ENCODE measurements at regions not wholly inside any gene's neighbourhood (a gene's known extent, or its start where the extent isn't known, plus 50 kb on each side); places are given as distances from the start of the nearest gene placed in this dataset.
"Not testable (repeated sequence)": the region's sequence is repeated elsewhere in the genome, so short reads cannot be mapped to it uniquely, and the experiment has no call there.

- not testable (repeated sequence) for DNase-seq (ENCODE audit: low read depth in 1 of 2, low spot score in 1 of 2)
These were observed 51.5 kb upstream of the CDC42EP3 start for GRCh38 chr2:37722971-37723370.

GRCh38 chr2:37730037-37730818 is 58.8 kb upstream of the CDC42EP3 start:
- DNase-seq (ENCODE audit: low read depth in 1 of 2, low spot score in 1 of 2), result no peak

- DNase-seq (ENCODE audit: low read depth in 1 of 2, low spot score in 1 of 2), result not testable (repeated sequence)
These were observed 61.0 kb upstream of the CDC42EP3 start for GRCh38 chr2:37732412-37732811.

- DNase-seq (ENCODE audit: low read depth in 1 of 2, low spot score in 1 of 2), result no peak
These were observed 61.8 kb upstream of the CDC42EP3 start for GRCh38 chr2:37733251-37733650.

GRCh38 chr2:37733955-37734354 is 62.5 kb upstream of the CDC42EP3 start:
- DNase-seq (ENCODE audit: low read depth in 1 of 2, low spot score in 1 of 2), result not testable (repeated sequence)

GRCh38 chr2:37734891-37735523 is 63.6 kb upstream of the CDC42EP3 start:
- DNase-seq (ENCODE audit: low read depth in 1 of 2, low spot score in 1 of 2), result not testable (repeated sequence)

- DNase-seq (ENCODE audit: low read depth in 1 of 2, low spot score in 1 of 2), result not testable (repeated sequence)
These were observed 64.1 kb upstream of the CDC42EP3 start for GRCh38 chr2:37735524-37735910.

- DNase-seq (ENCODE audit: low read depth in 1 of 2, low spot score in 1 of 2), result no peak
These were observed 66.1 kb upstream of the CDC42EP3 start for GRCh38 chr2:37737507-37737906.

- no peak for DNase-seq (ENCODE audit: low read depth in 1 of 2, low spot score in 1 of 2)
These were observed 66.9 kb upstream of the CDC42EP3 start for GRCh38 chr2:37738266-37738885.

- no peak for DNase-seq (ENCODE audit: low read depth in 1 of 2, low spot score in 1 of 2)
These were observed 67.7 kb upstream of the CDC42EP3 start for GRCh38 chr2:37739153-37739552.

GRCh38 chr2:37740164-37740739 is 68.8 kb upstream of the CDC42EP3 start:
- DNase-seq (ENCODE audit: low read depth in 1 of 2, low spot score in 1 of 2), result no peak

GRCh38 chr2:37742286-37742685 is 70.8 kb upstream of the CDC42EP3 start:
- DNase-seq (ENCODE audit: low read depth in 1 of 2, low spot score in 1 of 2), result no peak

- DNase-seq (ENCODE audit: low read depth in 1 of 2, low spot score in 1 of 2), result no peak
These were observed 72.6 kb upstream of the CDC42EP3 start for GRCh38 chr2:37744010-37744409.

GRCh38 chr2:37744961-37745360 is 73.5 kb upstream of the CDC42EP3 start:
- DNase-seq (ENCODE audit: low read depth in 1 of 2, low spot score in 1 of 2), result not testable (repeated sequence)

GRCh38 chr2:37746011-37746410 is 74.6 kb upstream of the CDC42EP3 start:
- DNase-seq (ENCODE audit: low read depth in 1 of 2, low spot score in 1 of 2), result not testable (repeated sequence)

- no peak for DNase-seq (ENCODE audit: low read depth in 1 of 2, low spot score in 1 of 2)
These were observed 75.4 kb upstream of the CDC42EP3 start for GRCh38 chr2:37746883-37747282.

- no peak for DNase-seq (ENCODE audit: low read depth in 1 of 2, low spot score in 1 of 2)
These were observed 77.1 kb upstream of the CDC42EP3 start for GRCh38 chr2:37748541-37748940.

GRCh38 chr2:37750286-37750685 is 78.8 kb upstream of the CDC42EP3 start:
- DNase-seq (ENCODE audit: low read depth in 1 of 2, low spot score in 1 of 2), result not testable (repeated sequence)

- no peak for DNase-seq (ENCODE audit: low read depth in 1 of 2, low spot score in 1 of 2)
These were observed 81.3 kb upstream of the CDC42EP3 start for GRCh38 chr2:37752766-37753165.

GRCh38 chr2:37753758-37754157 is 82.3 kb upstream of the CDC42EP3 start:
- DNase-seq (ENCODE audit: low read depth in 1 of 2, low spot score in 1 of 2), result no peak

- not testable (repeated sequence) for DNase-seq (ENCODE audit: low read depth in 1 of 2, low spot score in 1 of 2)
These were observed 84.6 kb upstream of the CDC42EP3 start for GRCh38 chr2:37755961-37756559.

All from activated CD4-positive, alpha-beta T cell treated with anti-CD3 and anti-CD28 coated beads, Interleukin-2, amount 50 U/mL, for 24 hours (primary cell).